ENCODE measurements at regions not wholly inside any gene's neighbourhood (a gene's known extent, or its start where the extent isn't known, plus 50 kb on each side); places are given as distances from the start of the nearest gene placed in this dataset.
"Not testable (repeated sequence)": the region's sequence is repeated elsewhere in the genome, so short reads cannot be mapped to it uniquely, and the experiment has no call there.

GRCh38 chr2:185404578-185404977, 334.0 kb upstream of the FSIP2 start:
- Histone ChIP-seq H2BK12ac (ENCODE audit: low read length in 2 of 2) (no peak overlapping the region), H3K4me3 (ENCODE audit: insufficient read depth in 1 of 2, low read depth in 1 of 2, low read length in 2 of 2) (no peak overlapping the region), H4K8ac (ENCODE audit: low read length) (no peak overlapping the region), H3K79me1 (replicated peaks; ENCODE audit: low read length, poor library complexity, severe bottlenecking) (no peaks in the 10 kb centered on the region), H3K23ac (ENCODE audit: low read length in 2 of 2) (no peak overlapping the region), H3K27ac (ENCODE audit: low read length, poor library complexity, severe bottlenecking) (no peak overlapping the region), H2BK15ac (ENCODE audit: low read depth, poor library complexity, severe bottlenecking) (no peak overlapping the region), H3K14ac (ENCODE audit: low read length in 2 of 2) (no peak overlapping the region), H2AK5ac (ENCODE audit: low read length, severe bottlenecking) (no peak overlapping the region), H3K4ac (ENCODE audit: low read depth in 1 of 2, low read length in 2 of 2) (no peak overlapping the region), H3K9me3 (ENCODE audit: control insufficient read depth, low read length) (no peaks in the 10 kb centered on the region), H2AFZ (ENCODE audit: low read depth, low read length) (no peak overlapping the region), H3K18ac (ENCODE audit: low read depth in 1 of 2, low read length in 2 of 2) (no peak overlapping the region), H3K36me3 (ENCODE audit: control insufficient read depth in 1 of 2, insufficient read depth in 2 of 2, low read depth in 1 of 2, low read length in 2 of 2) (no peaks in the 10 kb centered on the region), H3K4me2 (ENCODE audit: low read length, poor library complexity, severe bottlenecking) (no peak overlapping the region), H4K91ac (ENCODE audit: low read length) (no peak overlapping the region), H2BK5ac (ENCODE audit: low read depth, low read length, poor library complexity, severe bottlenecking) (no peak overlapping the region), H3K27me3 (ENCODE audit: control insufficient read depth in 1 of 2, insufficient read depth in 1 of 2, low read length in 2 of 2) (no peaks in the 10 kb centered on the region), H3K9ac (ENCODE audit: low read length) (no peak overlapping the region), H2BK120ac (ENCODE audit: low read depth, low read length) (no peak overlapping the region), H3K4me1 (ENCODE audit: control insufficient read depth, insufficient read depth, low read depth, low read length) (no peaks in the 10 kb centered on the region)
- DNase-seq, result no peak
- no CpG with 5 or more reads among the region's 2 CpGs for WGBS

GRCh38 chr2:185417111-185417510, 321.5 kb upstream of the FSIP2 start:
- H4K91ac ChIP-seq (ENCODE audit: low read length), result no peak overlapping the region
- no peak overlapping the region for H2AK5ac ChIP-seq (ENCODE audit: low read length, severe bottlenecking)
- H2AFZ ChIP-seq (ENCODE audit: low read depth, low read length), result no peak overlapping the region
- H3K23ac ChIP-seq (ENCODE audit: low read length in 2 of 2), result no peak overlapping the region
- no peak overlapping the region for H2BK15ac ChIP-seq (ENCODE audit: low read depth, poor library complexity, severe bottlenecking)
- H2BK5ac ChIP-seq (ENCODE audit: low read depth, low read length, poor library complexity, severe bottlenecking), result no peak overlapping the region
- no peaks in the 10 kb centered on the region for H3K9me3 ChIP-seq (ENCODE audit: control insufficient read depth, low read length)
- H3K27me3 ChIP-seq (ENCODE audit: control insufficient read depth in 1 of 2, insufficient read depth in 1 of 2, low read length in 2 of 2), result no peaks in the 10 kb centered on the region
- peak; percentile 8 for DNase-seq
- no peak overlapping the region for H3K9ac ChIP-seq (ENCODE audit: low read length)
- no peaks in the 10 kb centered on the region for H3K4me1 ChIP-seq (ENCODE audit: control insufficient read depth, insufficient read depth, low read depth, low read length)
- no peak overlapping the region for H3K18ac ChIP-seq (ENCODE audit: low read depth in 1 of 2, low read length in 2 of 2)
- H3K36me3 ChIP-seq (ENCODE audit: control insufficient read depth in 1 of 2, insufficient read depth in 2 of 2, low read depth in 1 of 2, low read length in 2 of 2), result no peaks in the 10 kb centered on the region
- no peak overlapping the region for H3K4ac ChIP-seq (ENCODE audit: low read depth in 1 of 2, low read length in 2 of 2)
- H3K79me1 ChIP-seq (replicated peaks; ENCODE audit: low read length, poor library complexity, severe bottlenecking), result no peaks in the 10 kb centered on the region
- no peak overlapping the region for H2BK12ac ChIP-seq (ENCODE audit: low read length in 2 of 2)
- no peak overlapping the region for H3K4me3 ChIP-seq (ENCODE audit: insufficient read depth in 1 of 2, low read depth in 1 of 2, low read length in 2 of 2)
- no peak overlapping the region for H3K27ac ChIP-seq (ENCODE audit: low read length, poor library complexity, severe bottlenecking)
- H4K8ac ChIP-seq (ENCODE audit: low read length), result no peak overlapping the region
- over 99% methylated on average over 3 of the region's 3 CpGs for WGBS
- H2BK120ac ChIP-seq (ENCODE audit: low read depth, low read length), result no peak overlapping the region
- no peak overlapping the region for H3K4me2 ChIP-seq (ENCODE audit: low read length, poor library complexity, severe bottlenecking)
- H3K14ac ChIP-seq (ENCODE audit: low read length in 2 of 2), result no peak overlapping the region

- Histone ChIP-seq H4K91ac (ENCODE audit: low read length) (no peak overlapping the region), H2BK15ac (ENCODE audit: low read depth, poor library complexity, severe bottlenecking) (no peak overlapping the region), H3K27ac (ENCODE audit: low read length, poor library complexity, severe bottlenecking) (no peak overlapping the region), H2AK5ac (ENCODE audit: low read length, severe bottlenecking) (no peak overlapping the region), H3K18ac (ENCODE audit: low read depth in 1 of 2, low read length in 2 of 2) (no peak overlapping the region), H2AFZ (ENCODE audit: low read depth, low read length) (no peak overlapping the region), H4K8ac (ENCODE audit: low read length) (no peak overlapping the region), H3K4me2 (ENCODE audit: low read length, poor library complexity, severe bottlenecking) (no peak overlapping the region), H3K36me3 (ENCODE audit: control insufficient read depth in 1 of 2, insufficient read depth in 2 of 2, low read depth in 1 of 2, low read length in 2 of 2) (no peaks in the 10 kb centered on the region), H3K14ac (ENCODE audit: low read length in 2 of 2) (no peak overlapping the region), H2BK12ac (ENCODE audit: low read length in 2 of 2) (no peak overlapping the region), H2BK5ac (ENCODE audit: low read depth, low read length, poor library complexity, severe bottlenecking) (no peak overlapping the region), H3K4me1 (ENCODE audit: control insufficient read depth, insufficient read depth, low read depth, low read length) (no peaks in the 10 kb centered on the region), H3K9ac (ENCODE audit: low read length) (no peak overlapping the region), H3K4ac (ENCODE audit: low read depth in 1 of 2, low read length in 2 of 2) (no peak overlapping the region), H2BK120ac (ENCODE audit: low read depth, low read length) (no peak overlapping the region), H3K23ac (ENCODE audit: low read length in 2 of 2) (no peak overlapping the region), H3K27me3 (ENCODE audit: control insufficient read depth in 1 of 2, insufficient read depth in 1 of 2, low read length in 2 of 2) (no peaks in the 10 kb centered on the region), H3K79me1 (replicated peaks; ENCODE audit: low read length, poor library complexity, severe bottlenecking) (no peaks in the 10 kb centered on the region), H3K4me3 (ENCODE audit: insufficient read depth in 1 of 2, low read depth in 1 of 2, low read length in 2 of 2) (no peak overlapping the region), H3K9me3 (ENCODE audit: control insufficient read depth, low read length) (no peaks in the 10 kb centered on the region)
- DNase-seq, result no peak
Observed at GRCh38 chr2:185417688-185418087, 320.9 kb upstream of the FSIP2 start.

- not testable (repeated sequence) for H2BK15ac ChIP-seq (ENCODE audit: low read depth, poor library complexity, severe bottlenecking); H3K23ac ChIP-seq (ENCODE audit: low read length in 2 of 2); H2BK5ac ChIP-seq (ENCODE audit: low read depth, low read length, poor library complexity, severe bottlenecking); H3K4me2 ChIP-seq (ENCODE audit: low read length, poor library complexity, severe bottlenecking); H3K27ac ChIP-seq (ENCODE audit: low read length, poor library complexity, severe bottlenecking); H3K9me3 ChIP-seq (ENCODE audit: control insufficient read depth, low read length); H3K79me1 ChIP-seq (replicated peaks; ENCODE audit: low read length, poor library complexity, severe bottlenecking); H2AFZ ChIP-seq (ENCODE audit: low read depth, low read length); H2BK120ac ChIP-seq (ENCODE audit: low read depth, low read length); H3K27me3 ChIP-seq (ENCODE audit: control insufficient read depth in 1 of 2, insufficient read depth in 1 of 2, low read length in 2 of 2); H4K91ac ChIP-seq (ENCODE audit: low read length); H3K36me3 ChIP-seq (ENCODE audit: control insufficient read depth in 1 of 2, insufficient read depth in 2 of 2, low read depth in 1 of 2, low read length in 2 of 2); H3K4ac ChIP-seq (ENCODE audit: low read depth in 1 of 2, low read length in 2 of 2); H2BK12ac ChIP-seq (ENCODE audit: low read length in 2 of 2); H3K4me1 ChIP-seq (ENCODE audit: control insufficient read depth, insufficient read depth, low read depth, low read length); H4K8ac ChIP-seq (ENCODE audit: low read length); H3K14ac ChIP-seq (ENCODE audit: low read length in 2 of 2); H2AK5ac ChIP-seq (ENCODE audit: low read length, severe bottlenecking)
- DNase-seq, result peak; percentile 37
- WGBS, result 13% methylated on average over 31 of the region's 33 CpGs
- H3K9ac ChIP-seq (ENCODE audit: low read length), result peak overlapping the region; percentile 3
- H3K4me3 ChIP-seq (ENCODE audit: insufficient read depth in 1 of 2, low read depth in 1 of 2, low read length in 2 of 2), result peak overlapping the region in 1 of 2 experiments; percentile 47
- H3K18ac ChIP-seq (ENCODE audit: low read depth in 1 of 2, low read length in 2 of 2), result peak overlapping the region in 1 of 2 experiments; percentile 40
Observed at GRCh38 chr2:185424958-185425629, 313.5 kb upstream of the FSIP2 start.
